Gastroesophageal sphincter (tissue), 3 donors: ENCODE measurements at regions not wholly inside any gene's neighbourhood (a gene's known extent, or its start where the extent isn't known, plus 50 kb on each side); places are given as distances from the start of the nearest gene placed in this dataset.

Experiments used
- POLR2A ChIP-seq, 2 donors: fragments of 450-650 bp; IDR thresholded peaks; one replicate each; pipeline ENCODE4 v1.6.1; 2017; ENCODE audit warnings: antibody characterized with exemption in 2 of 2, mild to moderate bottlenecking in 2 of 2, moderate library complexity in 1 of 2
- POLR2AphosphoS5 ChIP-seq: sonication (generic); formaldehyde crosslinking; IDR thresholded peaks from one replicate; pipeline ENCODE4 v1.6.1; 2017; ENCODE audit warnings: antibody characterized with exemption
- TF ChIP-seq, protein P1 (sequence below), 4 experiments: fragments of 200-600 bp in 2 of 4; fragments of 450-650 bp in 2 of 4; sonication (generic) in 1 of 4; IDR thresholded peaks; one replicate each; pipeline ENCODE4 v1.5.1; 2017 to 2019; ENCODE audit warnings: antibody characterized with exemption in 4 of 4, mild to moderate bottlenecking in 2 of 4, moderate library complexity in 2 of 4

DNA sequence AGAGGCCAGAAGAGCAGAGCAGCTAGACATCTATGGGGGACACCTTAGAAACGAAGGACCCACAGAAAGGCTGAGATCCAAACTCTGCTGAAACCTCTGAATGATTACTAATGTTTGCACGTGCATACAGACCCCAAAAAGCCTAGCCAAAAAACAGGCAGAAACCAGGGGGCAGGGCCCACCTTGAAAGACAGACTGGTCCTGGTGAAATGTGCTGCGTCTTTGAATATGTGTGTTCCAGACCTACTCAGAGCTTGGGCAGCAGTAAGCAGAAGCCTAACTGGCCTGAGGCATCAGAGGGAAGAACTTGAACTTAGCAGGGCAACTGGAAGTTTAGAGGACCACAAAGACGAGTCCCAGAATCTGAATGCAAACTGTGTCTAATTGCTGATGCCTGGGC, 251.8 kb downstream of the TEX36 start:
- TF ChIP-seq POLR2AphosphoS5: no peak
- no peak for TF ChIP-seq POLR2A (IDR thresholded peaks at IDR 0.05)
- TF ChIP-seq, protein P1, sequence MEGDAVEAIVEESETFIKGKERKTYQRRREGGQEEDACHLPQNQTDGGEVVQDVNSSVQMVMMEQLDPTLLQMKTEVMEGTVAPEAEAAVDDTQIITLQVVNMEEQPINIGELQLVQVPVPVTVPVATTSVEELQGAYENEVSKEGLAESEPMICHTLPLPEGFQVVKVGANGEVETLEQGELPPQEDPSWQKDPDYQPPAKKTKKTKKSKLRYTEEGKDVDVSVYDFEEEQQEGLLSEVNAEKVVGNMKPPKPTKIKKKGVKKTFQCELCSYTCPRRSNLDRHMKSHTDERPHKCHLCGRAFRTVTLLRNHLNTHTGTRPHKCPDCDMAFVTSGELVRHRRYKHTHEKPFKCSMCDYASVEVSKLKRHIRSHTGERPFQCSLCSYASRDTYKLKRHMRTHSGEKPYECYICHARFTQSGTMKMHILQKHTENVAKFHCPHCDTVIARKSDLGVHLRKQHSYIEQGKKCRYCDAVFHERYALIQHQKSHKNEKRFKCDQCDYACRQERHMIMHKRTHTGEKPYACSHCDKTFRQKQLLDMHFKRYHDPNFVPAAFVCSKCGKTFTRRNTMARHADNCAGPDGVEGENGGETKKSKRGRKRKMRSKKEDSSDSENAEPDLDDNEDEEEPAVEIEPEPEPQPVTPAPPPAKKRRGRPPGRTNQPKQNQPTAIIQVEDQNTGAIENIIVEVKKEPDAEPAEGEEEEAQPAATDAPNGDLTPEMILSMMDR (IDR thresholded peaks at IDR 0.05): no peak
